ENCODE measurements at regions not wholly inside any gene's neighbourhood (a gene's known extent, or its start where the extent isn't known, plus 50 kb on each side); places are given as distances from the start of the nearest gene placed in this dataset.

DNA sequence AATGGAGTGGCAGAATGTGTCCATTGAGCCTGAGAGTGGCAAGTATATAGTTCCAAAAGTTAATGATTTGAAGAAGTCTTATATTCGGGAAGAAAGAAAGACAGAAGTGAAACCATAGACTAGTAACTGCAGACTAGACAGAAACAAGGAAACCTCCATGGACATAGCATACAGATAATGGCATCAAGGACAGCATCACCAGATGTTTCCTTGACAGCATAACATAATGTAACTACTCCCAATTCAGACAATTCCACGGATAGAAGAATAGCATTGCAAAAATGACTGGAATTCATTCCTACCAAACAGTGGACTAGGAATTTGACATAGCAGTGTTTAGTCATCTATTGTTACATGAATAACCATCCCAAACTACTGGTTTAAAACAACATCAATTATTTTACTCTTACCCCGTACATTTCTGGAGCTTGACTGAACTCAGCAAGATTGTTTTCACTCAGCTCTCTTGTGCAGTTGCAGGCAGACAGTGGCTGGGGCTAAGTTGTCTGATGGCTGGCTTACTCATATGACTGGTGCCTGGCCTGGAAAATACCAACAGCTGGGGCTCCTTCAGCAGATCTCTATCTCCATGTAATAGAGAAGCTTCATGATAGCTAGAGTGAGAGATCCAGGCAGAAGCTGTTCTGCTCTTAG is 109.7 kb upstream of the GADL1 start:
- no peak for DNase-seq (ENCODE audit: low spot score)

DNA sequence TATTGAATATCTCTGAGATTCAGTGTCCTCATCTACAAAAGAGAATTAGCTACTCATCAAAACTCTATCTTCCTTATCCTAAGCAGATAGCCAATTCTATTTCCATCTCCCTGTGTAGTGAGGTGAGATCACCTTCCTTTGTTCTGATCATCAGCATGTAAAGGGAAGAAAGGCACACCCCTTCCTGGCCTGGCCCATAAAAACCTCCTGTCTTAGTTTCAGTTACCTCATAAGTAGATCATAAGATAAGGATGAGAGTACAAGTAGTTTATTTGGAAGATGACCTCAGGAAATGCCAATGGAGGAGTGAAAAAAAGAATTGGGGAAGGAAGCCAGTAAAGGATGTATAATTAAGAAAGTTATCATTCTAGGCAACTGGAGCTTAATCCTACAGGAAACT is 114.5 kb upstream of the GADL1 start:
- DNase-seq (ENCODE audit: low spot score): no peak

GRCh38 chr3:31009881-31010280 is 115.4 kb upstream of the GADL1 start:
- no peak for DNase-seq (ENCODE audit: low spot score)

DNA sequence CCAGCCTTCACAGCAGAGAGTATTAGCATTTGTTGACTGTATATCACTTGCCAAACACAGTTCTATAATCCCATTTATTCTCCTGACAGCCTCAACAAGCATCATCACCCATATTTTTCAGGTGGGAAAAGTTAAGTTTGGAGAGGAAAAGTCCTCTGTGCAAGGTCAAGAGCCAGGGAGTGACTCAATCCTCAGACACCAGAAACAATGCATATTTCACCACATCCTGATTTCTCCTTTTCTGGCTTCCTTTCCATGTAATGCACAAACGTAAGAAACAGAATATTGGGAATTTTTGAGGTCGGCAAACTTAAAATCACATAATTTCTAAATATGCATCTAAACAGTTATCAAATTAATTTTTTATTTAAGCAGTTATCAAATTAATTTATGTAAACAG is 116.0 kb upstream of the GADL1 start:
- DNase-seq (ENCODE audit: low spot score): no peak

- DNase-seq (ENCODE audit: low spot score): no peak
These were observed 116.9 kb upstream of the GADL1 start for GRCh38 chr3:31011380-31011779.

DNA sequence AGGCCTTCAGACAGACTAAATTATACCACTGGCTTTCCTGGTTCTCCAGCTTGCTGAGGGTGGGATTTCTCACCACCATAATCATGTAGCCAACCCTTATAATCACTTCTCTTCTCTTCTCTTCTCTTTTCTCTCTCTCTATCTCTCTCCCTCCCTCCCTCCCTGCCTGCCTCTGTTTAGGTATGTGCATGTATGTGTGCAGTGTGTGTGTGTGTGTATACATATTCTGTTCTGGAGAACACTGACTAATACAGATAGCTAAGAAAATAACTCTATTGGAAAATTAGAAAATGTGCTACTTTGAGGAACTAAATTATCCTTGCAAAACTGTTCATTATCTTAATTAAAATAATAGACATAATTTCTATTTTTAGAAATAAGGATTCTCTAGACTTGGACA is 118.6 kb upstream of the GADL1 start:
- DNase-seq (ENCODE audit: low spot score): no peak

DNA sequence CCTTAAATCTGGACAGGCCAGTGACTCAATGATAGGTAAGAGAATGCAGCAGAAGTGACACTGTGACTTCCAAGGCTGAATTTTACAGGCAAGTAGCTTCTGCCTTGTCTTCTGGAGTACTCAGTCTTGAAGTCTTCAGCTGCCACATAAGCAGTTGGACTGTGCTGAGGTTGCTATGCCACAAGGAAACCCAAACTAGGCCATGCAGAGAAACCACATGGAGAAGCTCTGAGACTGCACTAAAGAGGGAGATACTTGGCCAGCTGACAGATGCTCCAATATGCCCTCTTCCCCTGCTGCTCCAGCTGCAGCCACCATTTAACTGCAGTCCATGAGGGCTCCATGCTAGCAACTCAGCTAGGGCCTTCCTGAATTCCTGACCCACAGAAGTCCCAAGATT is 119.4 kb upstream of the GADL1 start:
- DNase-seq (ENCODE audit: low spot score): no peak

- no peak for DNase-seq (ENCODE audit: low spot score)
These were observed 120.0 kb upstream of the GADL1 start for GRCh38 chr3:31014317-31015040.

DNA sequence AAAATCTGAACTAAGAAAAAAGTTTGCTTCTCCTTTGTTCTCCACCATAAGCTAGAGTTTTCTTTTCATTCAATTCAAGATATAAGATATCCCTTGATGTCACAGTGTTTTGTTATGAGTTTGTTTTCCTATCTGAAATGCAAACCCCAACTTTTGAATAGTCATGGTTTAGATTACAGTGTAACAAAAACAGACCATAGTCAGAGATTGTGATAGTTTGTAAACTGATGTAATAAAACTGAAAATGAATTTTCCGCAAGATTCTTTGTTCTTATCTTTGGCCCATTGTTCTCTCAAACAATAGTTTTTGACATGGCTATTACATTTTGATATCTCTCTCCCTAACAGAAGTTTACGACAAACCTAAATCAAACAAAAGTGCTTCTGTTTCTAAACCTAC is 121.7 kb upstream of the GADL1 start:
- no peak for DNase-seq (ENCODE audit: low spot score)

DNA sequence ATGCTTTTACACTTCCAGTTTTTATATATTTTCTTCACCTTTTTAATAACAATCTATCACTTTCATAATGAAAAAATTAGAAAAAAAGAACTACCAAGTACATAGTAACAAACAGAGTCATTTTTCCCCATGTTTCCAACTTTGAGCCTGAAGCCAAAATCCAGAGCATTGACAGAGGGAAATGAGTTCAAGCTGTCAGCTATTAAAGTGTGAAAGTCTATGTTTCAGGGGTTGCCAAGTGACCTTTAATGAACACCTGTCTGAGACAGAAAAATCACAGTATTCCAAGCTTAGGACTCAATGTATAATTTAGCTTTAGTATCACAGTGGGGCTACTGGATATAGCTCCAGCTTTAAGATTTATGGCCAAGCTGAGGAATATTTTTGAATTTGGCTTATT is 128.3 kb upstream of the GADL1 start:
- DNase-seq (ENCODE audit: low spot score): no peak

DNA sequence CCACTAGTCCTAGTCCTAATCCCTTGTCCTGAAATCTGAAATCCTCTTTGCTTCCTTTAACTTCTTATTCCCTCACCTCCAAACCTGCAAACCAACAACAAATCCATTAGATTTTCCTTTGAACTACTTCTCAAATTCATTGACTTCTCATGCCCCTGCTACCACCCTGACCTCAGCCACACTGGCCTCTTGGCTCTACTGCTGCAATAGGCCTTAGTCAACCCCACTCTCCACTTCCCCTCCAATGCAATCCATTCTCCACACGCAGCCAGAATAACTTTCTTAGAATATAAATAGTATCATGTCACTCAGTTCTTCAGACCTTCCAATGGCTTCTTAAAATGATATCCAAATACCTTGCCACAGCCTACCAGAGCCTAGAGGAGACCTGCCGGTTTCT is 131.1 kb upstream of the GADL1 start:
- no peak for DNase-seq (ENCODE audit: low spot score)

- no peak for DNase-seq (ENCODE audit: low spot score)
These were observed 132.8 kb upstream of the GADL1 start for GRCh38 chr3:31027191-31027761.

- no peak for DNase-seq (ENCODE audit: low spot score)
These were observed 133.5 kb upstream of the GADL1 start for GRCh38 chr3:31027914-31028313.

DNA sequence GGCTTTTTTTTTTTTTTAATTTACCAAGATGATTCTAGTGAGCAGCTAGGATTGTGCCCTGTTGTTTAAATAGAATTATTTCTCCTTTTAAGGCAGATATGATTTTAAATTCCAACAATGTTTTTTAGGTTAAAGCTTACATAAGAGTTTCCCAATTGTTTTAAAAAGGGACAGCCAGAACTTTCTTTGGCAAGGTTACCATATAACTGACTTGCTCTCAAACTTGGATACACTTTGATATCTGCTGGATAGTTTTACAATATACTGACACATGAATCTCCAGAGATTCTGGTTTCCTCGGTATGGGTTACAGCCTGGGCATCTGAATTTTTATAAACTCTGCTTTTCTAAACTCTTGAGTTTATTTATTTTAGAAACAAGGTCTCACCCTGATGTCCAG is 134.3 kb upstream of the GADL1 start:
- no peak for DNase-seq (ENCODE audit: low spot score)

- no peak for DNase-seq (ENCODE audit: low spot score)
These were observed 135.2 kb upstream of the GADL1 start for GRCh38 chr3:31029706-31030105.

DNA sequence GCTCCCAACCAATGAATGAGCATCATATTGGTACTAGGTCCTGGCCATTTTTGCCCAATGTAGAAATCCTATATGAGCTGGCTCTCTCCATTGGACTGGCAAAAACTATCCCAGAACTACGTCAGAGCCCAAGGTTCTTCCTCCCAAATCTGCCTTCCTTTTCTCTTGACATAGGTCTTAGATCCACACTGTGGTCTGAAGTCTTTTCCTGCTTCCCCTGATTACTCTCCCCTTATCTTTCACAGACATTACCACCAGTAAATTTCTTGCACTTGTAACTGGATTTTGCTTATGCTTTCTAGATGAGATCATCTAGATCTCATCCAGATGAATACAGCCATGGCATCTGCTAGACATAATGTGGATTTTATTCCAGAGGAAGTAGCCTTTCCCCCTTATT is 141.2 kb upstream of the GADL1 start:
- DNase-seq (ENCODE audit: low spot score): no peak

DNA sequence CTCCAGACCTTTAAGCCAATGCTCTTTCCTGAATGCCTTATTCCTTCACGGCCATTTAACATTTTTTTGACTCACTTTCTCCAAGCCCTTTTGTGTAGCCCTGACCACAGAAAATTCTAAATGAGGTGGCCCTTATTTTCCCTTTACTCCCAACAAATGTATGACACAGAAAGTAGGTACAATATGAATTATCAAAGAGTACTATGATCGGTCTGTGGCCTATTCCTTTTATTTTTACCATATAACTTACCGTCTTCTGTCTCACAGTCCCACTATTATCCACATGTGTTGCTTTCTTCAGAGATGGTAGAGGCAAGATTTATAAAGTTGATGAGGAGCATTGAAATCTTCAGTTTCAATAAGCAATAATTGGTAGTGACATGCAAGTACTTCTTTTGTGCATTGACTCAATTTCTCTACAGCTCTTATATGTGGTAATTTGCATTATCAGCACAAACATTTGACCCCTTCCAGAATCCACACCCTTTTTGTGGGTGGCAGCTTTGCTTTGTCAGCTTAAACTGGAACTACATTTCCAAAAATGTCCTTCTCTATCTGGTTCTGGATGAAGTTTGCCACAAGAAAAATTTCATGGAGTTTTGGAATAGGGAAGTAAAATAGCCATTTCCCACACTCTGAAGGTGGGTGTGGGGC is 143.8 kb upstream of the GADL1 start:
- DNase-seq (ENCODE audit: low spot score): no peak

- DNase-seq (ENCODE audit: low spot score): no peak
These were observed 144.7 kb upstream of the GADL1 start for GRCh38 chr3:31039145-31039544.

- no peak for DNase-seq (ENCODE audit: low spot score)
These were observed 146.9 kb upstream of the GADL1 start for GRCh38 chr3:31041161-31041978.

GRCh38 chr3:31043184-31043819 is 148.8 kb upstream of the GADL1 start:
- no peak for DNase-seq (ENCODE audit: low spot score)

DNA sequence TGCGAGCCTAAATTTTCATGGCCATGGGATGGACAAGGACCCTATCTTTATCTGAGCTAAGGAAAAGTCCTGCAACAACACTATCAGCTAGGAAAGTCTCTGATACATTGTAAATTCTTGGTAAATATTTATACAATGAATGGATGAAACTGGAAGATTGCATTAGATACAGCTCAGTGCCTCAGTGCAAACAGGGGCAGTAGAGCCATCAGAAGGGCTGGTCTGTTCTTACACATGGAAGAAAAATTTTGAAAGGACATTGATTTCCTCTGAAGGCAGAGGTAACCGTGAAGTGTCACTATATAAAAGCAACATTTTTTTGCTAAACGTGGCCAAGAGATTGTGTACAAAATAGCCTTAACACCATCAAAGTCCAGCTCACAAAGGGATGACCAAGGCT is 153.2 kb upstream of the GADL1 start:
- no peak for DNase-seq (ENCODE audit: low spot score)

- DNase-seq (ENCODE audit: low spot score): no peak
These were observed 153.7 kb upstream of the GADL1 start for GRCh38 chr3:31048143-31048542.

Measured in left forelimb (tissue), 1 donor.